ENCODE measurements at regions not wholly inside any gene's neighbourhood (a gene's known extent, or its start where the extent isn't known, plus 50 kb on each side); places are given as distances from the start of the nearest gene placed in this dataset.
"Not testable (repeated sequence)": the region's sequence is repeated elsewhere in the genome, so short reads cannot be mapped to it uniquely, and the experiment has no call there.

GRCh38 chr18:41899535-41899934 is 55.5 kb upstream of the PIK3C3 start:
- DNase-seq (ENCODE audit: low spot score) = no peak

- no peak for DNase-seq (ENCODE audit: low spot score)
Observed at GRCh38 chr18:41893432-41893831, 61.6 kb upstream of the PIK3C3 start.

- no peak for DNase-seq (ENCODE audit: low spot score)
Observed at GRCh38 chr18:41887100-41887499, 67.9 kb upstream of the PIK3C3 start.

GRCh38 chr18:41886126-41886807 is 68.8 kb upstream of the PIK3C3 start:
- no peak for DNase-seq (ENCODE audit: low spot score)

GRCh38 chr18:41881285-41881684 is 73.7 kb upstream of the PIK3C3 start:
- no peak for DNase-seq (ENCODE audit: low spot score)

GRCh38 chr18:41879256-41879655 is 75.8 kb upstream of the PIK3C3 start:
- no peak for DNase-seq (ENCODE audit: low spot score)

GRCh38 chr18:41875094-41875780 is 79.8 kb upstream of the PIK3C3 start:
- DNase-seq (ENCODE audit: low spot score) = no peak

GRCh38 chr18:41873730-41874129 is 81.3 kb upstream of the PIK3C3 start:
- DNase-seq (ENCODE audit: low spot score) = no peak

GRCh38 chr18:41872206-41872605 is 82.8 kb upstream of the PIK3C3 start:
- no peak for DNase-seq (ENCODE audit: low spot score)

GRCh38 chr18:41871229-41872000 is 83.6 kb upstream of the PIK3C3 start:
- no peak for DNase-seq (ENCODE audit: low spot score)

- no peak for DNase-seq (ENCODE audit: low spot score)
Observed at GRCh38 chr18:41870817-41871216, 84.2 kb upstream of the PIK3C3 start.

- no peak for DNase-seq (ENCODE audit: low spot score)
Observed at GRCh38 chr18:41870191-41870590, 84.8 kb upstream of the PIK3C3 start.

- not testable (repeated sequence) for DNase-seq (ENCODE audit: low spot score)
Observed at GRCh38 chr18:41865796-41866195, 89.2 kb upstream of the PIK3C3 start.

- no peak for DNase-seq (ENCODE audit: low spot score)
Observed at GRCh38 chr18:41864216-41864615, 90.8 kb upstream of the PIK3C3 start.

- no peak for DNase-seq (ENCODE audit: low spot score)
Observed at GRCh38 chr18:41862921-41863320, 92.1 kb upstream of the PIK3C3 start.

GRCh38 chr18:41860987-41861386 is 94.0 kb upstream of the PIK3C3 start:
- no peak for DNase-seq (ENCODE audit: low spot score)

- DNase-seq (ENCODE audit: low spot score) = no peak
Observed at GRCh38 chr18:41858761-41859555, 96.1 kb upstream of the PIK3C3 start.

GRCh38 chr18:41853280-41853679 is 101.8 kb upstream of the PIK3C3 start:
- DNase-seq (ENCODE audit: low spot score) = no peak

GRCh38 chr18:41850781-41851180 is 104.3 kb upstream of the PIK3C3 start:
- no peak for DNase-seq (ENCODE audit: low spot score)

GRCh38 chr18:41849632-41850031 is 105.4 kb upstream of the PIK3C3 start:
- no peak for DNase-seq (ENCODE audit: low spot score)

- DNase-seq (ENCODE audit: low spot score) = no peak
Observed at GRCh38 chr18:41845563-41845962, 109.5 kb upstream of the PIK3C3 start.

- DNase-seq (ENCODE audit: low spot score) = no peak
Observed at GRCh38 chr18:41842886-41843285, 112.1 kb upstream of the PIK3C3 start.

All from CD4-positive, alpha-beta T cell treated with Interleukin-6 at 100 ng/mL for 8 hours (primary cell).